CD14-positive monocyte (primary cell): ENCODE measurements at regions not wholly inside any gene's neighbourhood (a gene's known extent, or its start where the extent isn't known, plus 50 kb on each side); places are given as distances from the start of the nearest gene placed in this dataset.
A peak's percentile ranks its signal among the peaks of the same experiment; 100 is the strongest.

Experiments
- DNase-seq, 3 donors: peaks; one replicate each; pipeline ENCODE4 v3.0.0-alpha.2; 2011 to 2022
- H2AFZ ChIP-seq: 2 replicates; pipeline ENCODE4 v1.6.0; 2012; ENCODE audit warnings: mild to moderate bottlenecking, low read depth, low read length, inconsistent platforms; ENCODE audit not compliant: insufficient read depth, poor library complexity, severe bottlenecking
- H3K27ac ChIP-seq, 2 donors: 1 replicate in 1 of 2; 2 replicates in 1 of 2; pipeline ENCODE4 v1.5.1; 2012 to 2013; ENCODE audit warnings: low read length in 2 of 2, control low read depth in 1 of 2, inconsistent platforms in 1 of 2, low read depth in 1 of 2, mild to moderate bottlenecking in 1 of 2
- H3K27me3 ChIP-seq, 2 donors: one replicate each; pipeline versions ENCODE4 v1.6.0 to v1.6.1; 2011 to 2013; ENCODE audit warnings: low read length in 2 of 2; ENCODE audit not compliant: control insufficient read depth in 2 of 2, insufficient read depth in 2 of 2
- H3K36me3 ChIP-seq, 2 donors: replicated peaks in 1 of 2; 1 replicate in 1 of 2; 2 replicates in 1 of 2; pipeline versions ENCODE4 v1.5.1 to v1.6.1; 2012 to 2013; ENCODE audit warnings: low read length in 2 of 2, control low read depth in 1 of 2, inconsistent platforms in 1 of 2, mild to moderate bottlenecking in 1 of 2; ENCODE audit not compliant: insufficient read depth in 2 of 2, control insufficient read depth in 1 of 2
- H3K4me1 ChIP-seq, 2 donors: 1 replicate in 1 of 2; 2 replicates in 1 of 2; pipeline versions ENCODE4 v1.5.1 to v1.6.1; 2012 to 2013; ENCODE audit warnings: low read length in 2 of 2, control low read depth in 1 of 2, inconsistent platforms in 1 of 2, mild to moderate bottlenecking in 1 of 2, moderate library complexity in 1 of 2; ENCODE audit not compliant: insufficient read depth in 2 of 2, control insufficient read depth in 1 of 2
- H3K4me2 ChIP-seq: replicated peaks from 2 replicates; pipeline ENCODE3; 2012; ENCODE audit warnings: low read length, moderate library complexity, mild to moderate bottlenecking; ENCODE audit not compliant: poor library complexity, severe bottlenecking; ENCODE audit errors: extremely low read depth
- H3K4me3 ChIP-seq, 3 experiments: fragments of 200-600 bp in 1 of 3; sonication (generic) in 1 of 3; replicated peaks in 1 of 3; 1 replicate in 2 of 3; 2 replicates in 1 of 3; pipeline ENCODE4 v1.5.1; 2011 to 2013; ENCODE audit warnings: low read length in 3 of 3, mild to moderate bottlenecking in 3 of 3, control low read depth in 2 of 3, low read depth in 2 of 3, inconsistent platforms in 1 of 3, moderate library complexity in 1 of 3
- H3K79me2 ChIP-seq: 2 replicates; pipeline ENCODE4 v1.6.0; 2012; ENCODE audit warnings: mild to moderate bottlenecking, control low read depth, inconsistent platforms, low read length, moderate library complexity; ENCODE audit not compliant: insufficient read depth
- H3K9ac ChIP-seq: 2 replicates; pipeline ENCODE4 v1.6.0; 2017; ENCODE audit warnings: low read length, mild to moderate bottlenecking; ENCODE audit not compliant: insufficient read depth, poor library complexity, severe bottlenecking
- H3K9me3 ChIP-seq, 2 donors: replicated peaks in 1 of 2; 1 replicate in 1 of 2; 2 replicates in 1 of 2; pipeline versions ENCODE4 v1.5.1 to v1.6.1; 2012 to 2013; ENCODE audit warnings: low read length in 2 of 2, control low read depth in 1 of 2; ENCODE audit not compliant: control insufficient read depth in 1 of 2, insufficient read depth in 1 of 2
- H4K20me1 ChIP-seq: 2 replicates; pipeline ENCODE4 v1.6.0; 2012; ENCODE audit warnings: mild to moderate bottlenecking, low read length, control low read depth, moderate library complexity; ENCODE audit not compliant: insufficient read depth
- H3K27ac Mint-ChIP-seq, 7 donors: one replicate each; pipeline ENCODE4 v1.8.0; 2020; ENCODE audit warnings: mild to moderate bottlenecking in 7 of 7, mixed read lengths in 7 of 7, moderate library complexity in 6 of 7, inconsistent platforms in 2 of 7
- H3K27me3 Mint-ChIP-seq, 3 donors: one replicate each; pipeline ENCODE4 v1.8.0; 2021 to 2022; ENCODE audit warnings: low read depth in 3 of 3, mild to moderate bottlenecking in 3 of 3, mixed read lengths in 3 of 3, moderate library complexity in 3 of 3, inconsistent platforms in 1 of 3
- H3K36me3 Mint-ChIP-seq, 2 donors: one replicate each; pipeline ENCODE4 v1.8.0; 2020; ENCODE audit warnings: mixed read lengths in 2 of 2, inconsistent platforms in 1 of 2, mild to moderate bottlenecking in 1 of 2
- H3K4me1 Mint-ChIP-seq: one replicate; pipeline ENCODE4 v1.8.0; 2020; ENCODE audit warnings: mild to moderate bottlenecking, mixed read lengths
- H3K4me3 Mint-ChIP-seq, 2 donors: one replicate each; pipeline ENCODE4 v1.8.0; 2020; ENCODE audit warnings: mild to moderate bottlenecking in 2 of 2, mixed read lengths in 2 of 2, moderate library complexity in 1 of 2
- H3K9me3 Mint-ChIP-seq, 7 donors: one replicate each; pipeline ENCODE4 v1.8.0; 2020 to 2022; ENCODE audit warnings: mixed read lengths in 7 of 7, mild to moderate bottlenecking in 6 of 7, moderate library complexity in 6 of 7, inconsistent platforms in 2 of 7
- WGBS: methylation state at CpG from one replicate; pipeline ENCODE4 v1.1.5; 2013; ENCODE audit warnings: missing lambda C conversion rate; ENCODE audit not compliant: insufficient coverage; 5-methylcytosine and 5-hydroxymethylcytosine counted together
- intact Hi-C, 2 donors: fragments of 100-400 bp; cut with micrococcal nuclease; formaldehyde crosslinking; loops; one replicate each; pipeline versions ENCODE4 v1.15.0 to v1.15.1; 2023
- TF ChIP-seq, protein P1 (sequence below): fragments of 200-600 bp; IDR thresholded peaks from one replicate; pipeline ENCODE4 v1.8.0; 2022; ENCODE audit warnings: antibody characterized with exemption, mild to moderate bottlenecking

DNA sequence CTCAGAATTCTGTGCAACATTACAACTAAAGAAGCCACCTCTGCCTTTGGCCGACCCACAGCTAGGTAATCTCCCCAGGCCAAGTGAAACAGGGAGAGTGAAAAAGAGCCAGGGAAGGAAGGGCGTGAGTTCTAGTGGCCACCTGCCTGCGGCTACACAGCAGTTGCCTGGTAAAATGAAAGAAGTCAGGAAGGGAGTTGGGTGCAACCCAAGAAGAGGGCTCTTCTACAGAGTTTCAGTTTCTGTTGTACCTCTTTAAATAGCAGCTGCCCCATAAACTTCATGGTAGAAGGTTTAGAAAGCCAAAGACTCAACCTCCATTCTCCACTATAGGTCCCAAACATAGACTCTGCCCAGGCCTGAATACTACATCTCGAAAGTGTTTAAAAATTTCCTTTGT is 76.2 kb upstream of the TMEM168 start:
- H3K27ac ChIP-seq = peak overlapping the region in 1 of 2 donors; percentile 6
- peaks cover 0 to 4% of the 10 kb centered on the region in 2 donors for H3K36me3 ChIP-seq
- WGBS = 73% methylated on average over 3 of the region's 4 CpGs
- no peak overlapping the region for H3K4me3 ChIP-seq
- peaks cover 2 to 13% of the 10 kb centered on the region in 2 donors for H3K36me3 Mint-ChIP-seq
- no peak for DNase-seq
- no peaks in the 10 kb centered on the region for H3K27me3 Mint-ChIP-seq
- H3K79me2 ChIP-seq = peaks cover 7% of the 10 kb centered on the region
- peaks cover 7% of the 10 kb centered on the region for H3K4me1 Mint-ChIP-seq
- H4K20me1 ChIP-seq = peaks cover 16% of the 10 kb centered on the region
- peaks cover 4 to 13% (median 9%) of the 10 kb centered on the region in 7 donors for H3K9me3 Mint-ChIP-seq
- no peak overlapping the region for H3K4me2 ChIP-seq
- no peak overlapping the region for H3K9ac ChIP-seq
- H3K9me3 ChIP-seq = peaks cover 0 to 4% of the 10 kb centered on the region in 2 donors
- peak overlapping the region in 3 of 7 donors; percentile 11 to 58 (median 44) for H3K27ac Mint-ChIP-seq
- TF ChIP-seq, protein P1, sequence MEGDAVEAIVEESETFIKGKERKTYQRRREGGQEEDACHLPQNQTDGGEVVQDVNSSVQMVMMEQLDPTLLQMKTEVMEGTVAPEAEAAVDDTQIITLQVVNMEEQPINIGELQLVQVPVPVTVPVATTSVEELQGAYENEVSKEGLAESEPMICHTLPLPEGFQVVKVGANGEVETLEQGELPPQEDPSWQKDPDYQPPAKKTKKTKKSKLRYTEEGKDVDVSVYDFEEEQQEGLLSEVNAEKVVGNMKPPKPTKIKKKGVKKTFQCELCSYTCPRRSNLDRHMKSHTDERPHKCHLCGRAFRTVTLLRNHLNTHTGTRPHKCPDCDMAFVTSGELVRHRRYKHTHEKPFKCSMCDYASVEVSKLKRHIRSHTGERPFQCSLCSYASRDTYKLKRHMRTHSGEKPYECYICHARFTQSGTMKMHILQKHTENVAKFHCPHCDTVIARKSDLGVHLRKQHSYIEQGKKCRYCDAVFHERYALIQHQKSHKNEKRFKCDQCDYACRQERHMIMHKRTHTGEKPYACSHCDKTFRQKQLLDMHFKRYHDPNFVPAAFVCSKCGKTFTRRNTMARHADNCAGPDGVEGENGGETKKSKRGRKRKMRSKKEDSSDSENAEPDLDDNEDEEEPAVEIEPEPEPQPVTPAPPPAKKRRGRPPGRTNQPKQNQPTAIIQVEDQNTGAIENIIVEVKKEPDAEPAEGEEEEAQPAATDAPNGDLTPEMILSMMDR = no peak
- no peaks in the 10 kb centered on the region for H3K27me3 ChIP-seq
- no peak overlapping the region for H3K4me3 Mint-ChIP-seq
- H3K4me1 ChIP-seq = no peaks in the 10 kb centered on the region
- intact Hi-C loops = no loop called here
- no peak overlapping the region for H2AFZ ChIP-seq

GRCh38 chr7:112864380-112864779 is 74.2 kb upstream of the TMEM168 start:
- Histone ChIP-seq H3K9me3 (peaks cover 0 to 4% of the 10 kb centered on the region in 2 donors), H2AFZ (no peak overlapping the region), H3K79me2 (no peaks in the 10 kb centered on the region), H3K4me3 (no peak overlapping the region), H3K4me2 (no peak overlapping the region), H3K36me3 (peaks cover 0 to 4% of the 10 kb centered on the region in 2 donors), H3K9ac (no peak overlapping the region), H3K27me3 (no peaks in the 10 kb centered on the region), H3K27ac (no peak overlapping the region), H4K20me1 (peaks cover 7% of the 10 kb centered on the region), H3K4me1 (no peaks in the 10 kb centered on the region)
- Mint-ChIP-seq H3K27ac (no peak overlapping the region), H3K4me1 (peaks cover 7% of the 10 kb centered on the region), H3K36me3 (peaks cover 2 to 13% of the 10 kb centered on the region in 2 donors), H3K4me3 (no peak overlapping the region), H3K9me3 (peaks cover 4 to 14% (median 8%) of the 10 kb centered on the region in 7 donors), H3K27me3 (no peaks in the 10 kb centered on the region)
- no peak for DNase-seq
- intact Hi-C loops = no loop called here
- TF ChIP-seq, protein P1 = no peak
